Activated CD4-positive, alpha-beta memory T cell treated with anti-CD3 and anti-CD28 coated beads for 36 hours (primary cell): ENCODE measurements at regions not wholly inside any gene's neighbourhood (a gene's known extent, or its start where the extent isn't known, plus 50 kb on each side); places are given as distances from the start of the nearest gene placed in this dataset.

ENCODE experiments used
- CTCF ChIA-PET: fragments of 350-600 bp; sonication (Branson Sonifier 250); formaldehyde crosslinking; loops from one replicate; lab custom pipeline; 2021; ENCODE audit warnings: antibody characterized with exemption, inconsistent platforms; lab: Charles Lee
- POLR2A ChIA-PET: fragments of 350-600 bp; sonication (Branson Sonifier 250); formaldehyde crosslinking; loops from one replicate; lab custom pipeline; 2021; ENCODE audit warnings: antibody characterized with exemption; lab: Charles Lee
- DNase-seq: peaks from one replicate; pipeline ENCODE4 v3.0.0-alpha.2; 2020
- H3K27ac Mint-ChIP-seq: one replicate; pipeline ENCODE4 v1.8.0; 2021; ENCODE audit warnings: mixed read lengths
- H3K27me3 Mint-ChIP-seq: one replicate; pipeline ENCODE4 v1.8.0; 2021; ENCODE audit warnings: mixed read lengths
- H3K36me3 Mint-ChIP-seq: one replicate; pipeline ENCODE4 v1.8.0; 2021; ENCODE audit warnings: mixed read lengths
- H3K4me1 Mint-ChIP-seq: one replicate; pipeline ENCODE4 v1.8.0; 2021; ENCODE audit warnings: low read depth, mixed read lengths
- H3K4me3 Mint-ChIP-seq: one replicate; pipeline ENCODE4 v1.8.0; 2021; ENCODE audit warnings: mild to moderate bottlenecking, mixed read lengths
- H3K9me3 Mint-ChIP-seq: one replicate; pipeline ENCODE4 v1.8.0; 2021; ENCODE audit warnings: mixed read lengths
- intact Hi-C: fragments of 100-400 bp; cut with micrococcal nuclease; formaldehyde crosslinking; loops from one replicate; pipeline ENCODE4 v1.15.1; 2023

DNA sequence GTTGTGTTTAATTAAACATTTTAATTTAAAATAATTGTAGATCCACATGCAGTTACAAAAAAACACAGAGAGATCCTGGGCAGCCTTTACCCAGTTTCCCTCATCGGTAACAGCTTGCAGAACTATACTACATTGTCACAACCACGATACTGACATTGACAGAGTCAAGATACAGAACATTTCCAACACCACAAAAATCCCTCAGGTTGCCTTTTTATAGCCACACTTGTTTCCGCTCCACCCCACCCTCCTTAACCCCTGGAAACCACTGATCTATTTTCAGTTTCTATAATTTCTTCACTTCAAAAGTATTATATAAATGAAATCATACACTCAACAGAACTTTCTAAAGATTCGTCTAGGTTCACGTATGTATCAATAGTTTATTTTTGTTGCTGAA is 458.8 kb upstream of the SOX5 start:
- CTCF ChIA-PET = no interaction called here
- H3K4me3 Mint-ChIP-seq = no peak overlapping the region
- no peak overlapping the region for H3K27ac Mint-ChIP-seq
- H3K9me3 Mint-ChIP-seq = no peaks in the 10 kb centered on the region
- H3K27me3 Mint-ChIP-seq = no peaks in the 10 kb centered on the region
- no peaks in the 10 kb centered on the region for H3K4me1 Mint-ChIP-seq
- intact Hi-C loops = no loop called here
- DNase-seq = no peak
- POLR2A ChIA-PET = interaction anchor here (0.5 kb wide), 1 partner anchor 8 kb away, joined by 3 read pairs; no protein-coding TSS in a partner anchor
- no peaks in the 10 kb centered on the region for H3K36me3 Mint-ChIP-seq

DNA sequence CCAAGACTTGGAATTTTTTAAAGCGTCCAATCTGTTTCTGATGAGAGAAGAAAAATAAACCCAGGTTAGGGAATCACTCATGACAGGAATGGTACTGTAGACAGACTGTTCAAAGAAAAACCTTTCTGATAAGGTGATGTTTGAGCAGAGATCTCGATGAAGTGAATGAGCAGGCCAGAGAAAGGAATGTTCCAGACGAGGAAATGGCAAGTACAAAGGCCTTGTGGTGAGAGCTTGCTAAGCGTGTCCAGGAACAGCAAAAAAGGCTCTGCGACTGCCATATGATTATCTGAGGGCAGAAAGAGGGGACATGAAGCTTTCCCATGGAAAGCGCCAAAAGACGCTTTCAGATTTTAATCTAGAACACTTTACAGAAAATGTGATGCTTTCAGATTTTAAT is 458.4 kb upstream of the SOX5 start:
- H3K36me3 Mint-ChIP-seq = no peaks in the 10 kb centered on the region
- intact Hi-C loops = no loop called here
- CTCF ChIA-PET = no interaction called here
- no peak overlapping the region for H3K4me3 Mint-ChIP-seq
- H3K9me3 Mint-ChIP-seq = no peaks in the 10 kb centered on the region
- H3K27me3 Mint-ChIP-seq = no peaks in the 10 kb centered on the region
- POLR2A ChIA-PET = no interaction called here
- DNase-seq = no peak
- H3K4me1 Mint-ChIP-seq = no peaks in the 10 kb centered on the region
- no peak overlapping the region for H3K27ac Mint-ChIP-seq

DNA sequence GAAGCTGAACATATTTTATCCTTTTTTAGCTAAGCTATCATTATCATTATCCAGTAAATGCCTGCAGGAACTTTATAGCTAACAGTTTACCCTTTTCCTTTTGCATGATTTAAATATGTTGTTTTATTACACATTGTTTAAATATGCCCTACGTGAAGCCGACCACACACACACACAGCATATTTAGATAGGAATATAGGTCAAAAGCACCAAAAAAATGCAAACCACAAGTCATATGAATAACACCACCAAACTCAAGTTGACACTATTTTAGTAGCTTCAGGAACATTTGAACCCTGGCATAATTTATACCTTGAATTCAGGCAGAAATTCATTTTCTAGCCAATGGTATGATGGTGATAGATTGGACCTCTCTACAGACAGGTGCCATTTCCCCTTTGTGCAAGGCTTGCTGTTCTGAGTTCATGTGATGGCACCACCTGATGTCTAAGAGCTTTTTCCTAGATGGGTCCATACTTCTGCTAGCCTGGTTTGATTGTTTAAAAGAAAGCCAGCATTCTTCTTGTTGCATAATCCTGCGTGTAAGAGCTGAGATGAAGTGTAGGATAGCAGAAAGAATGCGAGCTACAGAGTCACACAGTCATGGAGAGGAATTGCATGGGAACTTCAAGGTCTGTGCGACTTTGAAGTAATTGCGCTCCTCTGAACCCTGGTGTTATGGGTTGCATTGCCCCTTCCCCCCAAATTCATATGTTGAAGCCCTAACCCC is 454.8 kb upstream of the SOX5 start:
- H3K27ac Mint-ChIP-seq = no peak overlapping the region
- intact Hi-C loops = no loop called here
- no peak overlapping the region for H3K4me3 Mint-ChIP-seq
- ChIA-PET CTCF (no interaction called here), POLR2A (no interaction called here)
- no peaks in the 10 kb centered on the region for H3K36me3 Mint-ChIP-seq
- no peak for DNase-seq
- no peaks in the 10 kb centered on the region for H3K9me3 Mint-ChIP-seq
- H3K27me3 Mint-ChIP-seq = no peaks in the 10 kb centered on the region
- no peaks in the 10 kb centered on the region for H3K4me1 Mint-ChIP-seq

- no peak for DNase-seq
- Mint-ChIP-seq H3K4me1 (no peaks in the 10 kb centered on the region), H3K36me3 (no peaks in the 10 kb centered on the region), H3K9me3 (no peaks in the 10 kb centered on the region), H3K4me3 (no peak overlapping the region), H3K27me3 (no peaks in the 10 kb centered on the region), H3K27ac (no peak overlapping the region)
- CTCF ChIA-PET = no interaction called here
- intact Hi-C loops = no loop called here
- POLR2A ChIA-PET = no interaction called here
Measured at GRCh38 chr12:24400533-24400932, 451.1 kb upstream of the SOX5 start.

- Mint-ChIP-seq H3K27me3 (no peaks in the 10 kb centered on the region), H3K9me3 (no peaks in the 10 kb centered on the region), H3K36me3 (no peaks in the 10 kb centered on the region), H3K27ac (no peak overlapping the region), H3K4me3 (no peak overlapping the region), H3K4me1 (no peaks in the 10 kb centered on the region)
- POLR2A ChIA-PET = no interaction called here
- CTCF ChIA-PET = no interaction called here
- intact Hi-C loops = no loop called here
- DNase-seq = no peak
Measured at GRCh38 chr12:24398605-24399004, 449.1 kb upstream of the SOX5 start.

GRCh38 chr12:24396224-24396623 is 446.8 kb upstream of the SOX5 start:
- no peaks in the 10 kb centered on the region for H3K27me3 Mint-ChIP-seq
- intact Hi-C loops = no loop called here
- DNase-seq = no peak
- no peak overlapping the region for H3K4me3 Mint-ChIP-seq
- ChIA-PET POLR2A (no interaction called here), CTCF (no interaction called here)
- H3K27ac Mint-ChIP-seq = no peak overlapping the region
- H3K4me1 Mint-ChIP-seq = no peaks in the 10 kb centered on the region
- H3K9me3 Mint-ChIP-seq = peaks cover 4% of the 10 kb centered on the region
- H3K36me3 Mint-ChIP-seq = no peaks in the 10 kb centered on the region

GRCh38 chr12:24394246-24394645 is 444.8 kb upstream of the SOX5 start:
- H3K4me1 Mint-ChIP-seq = no peaks in the 10 kb centered on the region
- no peak overlapping the region for H3K27ac Mint-ChIP-seq
- H3K27me3 Mint-ChIP-seq = no peaks in the 10 kb centered on the region
- DNase-seq = no peak
- H3K4me3 Mint-ChIP-seq = no peak overlapping the region
- ChIA-PET CTCF (no interaction called here), POLR2A (no interaction called here)
- H3K9me3 Mint-ChIP-seq = peaks cover 14% of the 10 kb centered on the region
- intact Hi-C loops = no loop called here
- no peaks in the 10 kb centered on the region for H3K36me3 Mint-ChIP-seq

- intact Hi-C loops = no loop called here
- Mint-ChIP-seq H3K4me1 (no peaks in the 10 kb centered on the region), H3K27me3 (no peaks in the 10 kb centered on the region), H3K9me3 (peaks cover 15% of the 10 kb centered on the region), H3K27ac (no peak overlapping the region), H3K4me3 (no peak overlapping the region), H3K36me3 (no peaks in the 10 kb centered on the region)
- ChIA-PET POLR2A (no interaction called here), CTCF (no interaction called here)
- DNase-seq = no peak
Measured at GRCh38 chr12:24393071-24393470, 443.6 kb upstream of the SOX5 start.

DNA sequence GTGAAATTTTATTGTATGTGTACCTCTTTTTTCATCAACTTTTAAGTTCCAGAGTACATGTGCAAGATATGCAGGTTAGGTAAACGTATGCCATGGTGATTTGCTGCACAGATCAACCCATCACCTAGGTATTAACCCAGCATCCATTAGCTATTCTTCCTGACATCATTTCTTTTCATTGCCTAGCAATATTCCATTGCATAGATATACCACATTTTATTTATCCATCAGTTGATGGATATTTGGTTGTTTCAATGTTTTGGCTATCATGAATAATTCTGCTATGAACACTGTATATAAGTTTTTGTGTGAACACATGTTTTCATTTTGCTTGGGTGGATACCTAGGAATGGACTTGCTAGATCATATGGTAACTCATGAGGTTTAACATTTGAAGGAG is 439.9 kb upstream of the SOX5 start:
- peaks cover 15% of the 10 kb centered on the region for H3K9me3 Mint-ChIP-seq
- H3K27me3 Mint-ChIP-seq = no peaks in the 10 kb centered on the region
- ChIA-PET POLR2A (no interaction called here), CTCF (no interaction called here)
- H3K36me3 Mint-ChIP-seq = no peaks in the 10 kb centered on the region
- H3K4me3 Mint-ChIP-seq = no peak overlapping the region
- intact Hi-C loops = no loop called here
- no peak for DNase-seq
- no peaks in the 10 kb centered on the region for H3K4me1 Mint-ChIP-seq
- no peak overlapping the region for H3K27ac Mint-ChIP-seq

GRCh38 chr12:24387381-24387780 is 437.9 kb upstream of the SOX5 start:
- ChIA-PET CTCF (no interaction called here), POLR2A (no interaction called here)
- Mint-ChIP-seq H3K9me3 (peaks cover 15% of the 10 kb centered on the region), H3K27me3 (no peaks in the 10 kb centered on the region), H3K27ac (no peak overlapping the region), H3K4me1 (no peaks in the 10 kb centered on the region), H3K4me3 (no peak overlapping the region), H3K36me3 (no peaks in the 10 kb centered on the region)
- intact Hi-C loops = no loop called here
- no peak for DNase-seq

- CTCF ChIA-PET = no interaction called here
- Mint-ChIP-seq H3K9me3 (peaks cover 12% of the 10 kb centered on the region), H3K4me1 (no peaks in the 10 kb centered on the region), H3K27me3 (no peaks in the 10 kb centered on the region), H3K4me3 (no peak overlapping the region), H3K27ac (no peak overlapping the region), H3K36me3 (no peaks in the 10 kb centered on the region)
- no peak for DNase-seq
- intact Hi-C loops = no loop called here
- POLR2A ChIA-PET = no interaction called here
Measured at GRCh38 chr12:24386836-24387235, 437.4 kb upstream of the SOX5 start.

- H3K4me3 Mint-ChIP-seq = no peak overlapping the region
- H3K36me3 Mint-ChIP-seq = no peaks in the 10 kb centered on the region
- POLR2A ChIA-PET = no interaction called here
- intact Hi-C loops = no loop called here
- CTCF ChIA-PET = no interaction called here
- no peak for DNase-seq
- no peaks in the 10 kb centered on the region for H3K27me3 Mint-ChIP-seq
- H3K9me3 Mint-ChIP-seq = no peaks in the 10 kb centered on the region
- H3K4me1 Mint-ChIP-seq = no peaks in the 10 kb centered on the region
- H3K27ac Mint-ChIP-seq = no peak overlapping the region
Measured at GRCh38 chr12:24381790-24382189, 432.3 kb upstream of the SOX5 start.

DNA sequence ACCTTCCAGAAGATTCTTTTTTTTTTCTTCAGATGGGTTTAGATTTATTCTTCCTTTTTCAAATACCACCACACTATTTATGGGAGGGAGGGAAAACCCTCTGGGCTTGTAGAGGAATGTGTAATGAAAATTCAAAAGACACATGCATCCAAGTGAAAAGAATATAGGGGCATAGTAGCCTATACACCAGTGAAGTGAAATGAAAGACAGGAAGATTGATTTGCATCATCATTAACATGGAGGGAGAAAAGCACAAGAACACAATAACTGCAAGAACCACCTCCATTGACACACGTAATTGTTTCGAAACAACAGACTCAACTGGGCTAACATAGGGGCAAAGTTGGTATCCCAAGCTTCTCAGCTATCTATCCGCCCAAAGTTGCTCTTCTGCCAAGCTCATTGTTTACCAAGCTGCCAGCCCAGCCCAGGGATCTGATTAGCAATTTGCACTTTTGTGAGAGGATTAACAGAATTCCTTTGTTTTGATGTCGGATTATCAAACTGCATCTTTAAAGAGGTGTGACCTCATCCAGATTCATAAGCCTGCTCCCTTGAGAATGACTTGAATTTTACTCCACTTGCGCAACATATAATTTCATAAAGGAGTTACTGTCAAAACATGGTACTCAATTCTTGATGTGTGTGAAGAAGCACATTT is 430.5 kb upstream of the SOX5 start:
- Mint-ChIP-seq H3K27ac (no peak overlapping the region), H3K4me3 (no peak overlapping the region), H3K4me1 (no peaks in the 10 kb centered on the region), H3K27me3 (no peaks in the 10 kb centered on the region), H3K36me3 (no peaks in the 10 kb centered on the region), H3K9me3 (no peaks in the 10 kb centered on the region)
- POLR2A ChIA-PET = no interaction called here
- CTCF ChIA-PET = no interaction called here
- DNase-seq = no peak
- intact Hi-C loops = no loop called here
